HepG2 (cell line): ENCODE measurements at regions not wholly inside any gene's neighbourhood (a gene's known extent, or its start where the extent isn't known, plus 50 kb on each side); places are given as distances from the start of the nearest gene placed in this dataset.

ENCODE experiments used
- ATAC-seq: fragments of 200-7000 bp; cut with Tn5 transposase; 3 replicates; pipeline ENCODE4 v1.9.1; 2020; ENCODE audit warnings: mild to moderate bottlenecking, moderate library complexity
- BruUV-seq: library from RNA; stranded (reverse); fragments of 400-500 nt; replicated peaks from 2 replicates; lab custom pipeline; 2021; lab: Mats Ljungman, UMichigan
- CTCF ChIA-PET: fragments of 300-600 bp; formaldehyde crosslinking; extraction: SDS; loops from one replicate; lab custom pipeline; 2021; ENCODE audit warnings: low total read pairs, inconsistent platforms, low intra/inter-chr PET ratio; lab: Yijun Ruan, JAX
- POLR2A ChIA-PET: fragments of 350-600 bp; sonication (Branson Sonifier 250); formaldehyde crosslinking; loops from one replicate; lab custom pipeline; 2020; ENCODE audit warnings: antibody characterized with exemption, inconsistent platforms; lab: Yijun Ruan, JAX
- DNase-seq: peaks from one replicate; pipeline ENCODE4 v3.0.0-alpha.2; 2015; ENCODE audit warnings: low spot score
- FAIRE-seq: peaks from 3 replicates; lab custom pipeline; 2011; peaks lifted over from hg19 to GRCh38; lab: Jason Lieb, UNC
- H2AFZ ChIP-seq: one replicate; pipeline ENCODE4 v1.6.1; 2011; ENCODE audit warnings: low read length, inconsistent platforms
- H3K27ac ChIP-seq: fragments of 300-600 bp; 3 replicates; pipeline ENCODE4 v1.8.0; 2011; ENCODE audit warnings: mixed run types, mild to moderate bottlenecking, mixed read lengths, low read length, inconsistent platforms; ENCODE audit not compliant: insufficient read depth; ENCODE audit errors: extremely low read length
- H3K27me3 ChIP-seq, 2 experiments: fragments of 200-600 bp in 1 of 2; 2 replicates in 1 of 2; 3 replicates in 1 of 2; pipeline versions ENCODE4 v1.6.0 to v1.8.0; 2011; ENCODE audit warnings: low read length in 2 of 2, mild to moderate bottlenecking in 2 of 2, moderate library complexity in 2 of 2, inconsistent platforms in 1 of 2; ENCODE audit not compliant: insufficient read depth in 2 of 2, control insufficient read depth in 1 of 2
- H3K36me3 ChIP-seq, 2 experiments: fragments of 200-600 bp in 1 of 2; replicated peaks in 1 of 2; 2 replicates in 1 of 2; 3 replicates in 1 of 2; pipeline versions ENCODE4 v1.5.1 to v1.8.0; 2011; ENCODE audit warnings: low read length in 2 of 2, inconsistent platforms in 1 of 2; ENCODE audit not compliant: insufficient read depth in 2 of 2, control insufficient read depth in 1 of 2
- H3K4me1 ChIP-seq: 2 replicates; pipeline ENCODE4 v1.5.1; 2012; ENCODE audit warnings: low read length, inconsistent platforms; ENCODE audit not compliant: insufficient read depth
- H3K4me2 ChIP-seq: 2 replicates; pipeline ENCODE4 v1.6.0; 2011; ENCODE audit warnings: low read depth, low read length, inconsistent platforms
- H3K4me3 ChIP-seq, 3 experiments: fragments of 200-600 bp in 1 of 3; sonication (generic), shearing (Covaris generic) in 1 of 3; replicated peaks in 1 of 3; 2 replicates each; pipeline ENCODE4 v1.5.1; 2011 to 2016; ENCODE audit warnings: low read length in 3 of 3, inconsistent platforms in 2 of 3, low read depth in 2 of 3, mild to moderate bottlenecking in 2 of 3, control low read depth in 1 of 3, mixed read lengths in 1 of 3; ENCODE audit not compliant: insufficient read depth in 1 of 3
- H3K79me2 ChIP-seq: one replicate; pipeline ENCODE4 v1.6.1; 2011; ENCODE audit warnings: low read length, inconsistent platforms; ENCODE audit not compliant: insufficient read depth
- H3K9ac ChIP-seq: 2 replicates; pipeline ENCODE4 v1.6.0; 2011; ENCODE audit warnings: mild to moderate bottlenecking, low read depth, low read length, inconsistent platforms; ENCODE audit not compliant: insufficient read depth
- H3K9me3 ChIP-seq: 2 replicates; pipeline ENCODE4 v1.5.1; 2012; ENCODE audit warnings: mild to moderate bottlenecking, low read length
- H4K20me1 ChIP-seq: 2 replicates; pipeline ENCODE4 v1.6.0; 2011; ENCODE audit warnings: inconsistent platforms, mild to moderate bottlenecking, low read length, moderate library complexity; ENCODE audit not compliant: insufficient read depth
- BRCA1 ChIP-seq: sonication (generic); formaldehyde crosslinking; IDR thresholded peaks from 2 replicates; pipeline ENCODE4 v1.4.0; 2020; ENCODE audit warnings: missing genetic modification reagents
- CCDC6 ChIP-seq: sonication (generic); formaldehyde crosslinking; IDR thresholded peaks from 2 replicates; pipeline ENCODE4 v1.8.1; 2022; ENCODE audit warnings: mild to moderate bottlenecking, missing genetic modification reagents, moderate library complexity
- FOXC1 ChIP-seq: sonication (generic); formaldehyde crosslinking; IDR thresholded peaks from 2 replicates; pipeline ENCODE4 v1.8.0; 2022; ENCODE audit warnings: mild to moderate bottlenecking, missing genetic modification reagents, borderline replicate concordance
- KDM1A ChIP-seq: IDR thresholded peaks from 2 replicates; pipeline ENCODE4 v1.6.1; 2016; ENCODE audit warnings: missing compliant biosample characterization
- ZNF136 ChIP-seq: sonication (generic); formaldehyde crosslinking; IDR thresholded peaks from 2 replicates; pipeline ENCODE4 v1.8.1; 2022; ENCODE audit warnings: low read depth, mild to moderate bottlenecking, moderate library complexity, missing genetic modification reagents
- ZNF318 ChIP-seq: sonication (generic); formaldehyde crosslinking; IDR thresholded peaks from 2 replicates; pipeline ENCODE4 v1.4.0; 2020; ENCODE audit warnings: mild to moderate bottlenecking, missing genetic modification reagents
- ZNF687 ChIP-seq: sonication (generic); formaldehyde crosslinking; IDR thresholded peaks from 2 replicates; pipeline ENCODE4 v1.5.1; 2020; ENCODE audit warnings: mild to moderate bottlenecking, missing genetic modification reagents, moderate library complexity
- WGBS: methylation state at CpG from one replicate; pipeline ENCODE4 v1.1.6; 2017; ENCODE audit warnings: low lambda C conversion rate; 5-methylcytosine and 5-hydroxymethylcytosine counted together
- in situ Hi-C: cut with HindIII; loops from 2 replicates; pipeline ENCODE4 v1.10.0; 2017; ENCODE audit warnings: low pct_unique_long_range_greater_than_20kb; ENCODE audit not compliant: extremely low pct_ligation_motif_present
- intact Hi-C: fragments of 100-400 bp; cut with micrococcal nuclease; formaldehyde crosslinking; loops from one replicate; pipeline ENCODE4 v1.10.0; 2022; ENCODE audit not compliant: unreplicated experiment
- TF ChIP-seq, protein P1 (sequence below), 2 experiments: sonication (generic) in 1 of 2; formaldehyde crosslinking in 1 of 2; IDR thresholded peaks; 2 replicates each; pipeline versions ENCODE4 v1.4.0 to v1.6.1; 2018 to 2020; ENCODE audit warnings: missing genetic modification reagents in 2 of 2, borderline replicate concordance in 1 of 2, low read depth in 1 of 2, mild to moderate bottlenecking in 1 of 2, missing biosample characterization in 1 of 2

DNA sequence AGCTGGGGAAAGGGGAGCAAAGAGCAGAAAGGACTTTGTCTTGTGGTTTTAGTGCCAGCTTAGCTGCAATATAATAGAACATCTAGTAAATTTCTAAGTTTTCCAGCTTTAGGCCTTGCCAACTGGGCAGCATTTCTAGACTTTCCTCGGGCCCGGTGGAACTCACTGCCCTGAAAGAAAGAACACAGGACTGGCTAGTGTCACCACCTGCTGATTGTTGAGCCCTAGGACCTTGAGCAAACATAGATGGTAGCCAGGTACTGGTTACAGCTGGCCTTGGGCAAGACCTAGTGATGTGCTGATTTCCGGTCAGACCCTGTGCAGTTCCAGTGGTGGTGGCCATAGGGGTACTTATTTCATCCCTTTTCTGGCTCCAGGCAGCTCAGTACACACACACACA is 753.2 kb upstream of the B3GALT2 start (continued):
- no peak for TF ChIP-seq ZNF318 (CRISPR knock-in tag)

DNA sequence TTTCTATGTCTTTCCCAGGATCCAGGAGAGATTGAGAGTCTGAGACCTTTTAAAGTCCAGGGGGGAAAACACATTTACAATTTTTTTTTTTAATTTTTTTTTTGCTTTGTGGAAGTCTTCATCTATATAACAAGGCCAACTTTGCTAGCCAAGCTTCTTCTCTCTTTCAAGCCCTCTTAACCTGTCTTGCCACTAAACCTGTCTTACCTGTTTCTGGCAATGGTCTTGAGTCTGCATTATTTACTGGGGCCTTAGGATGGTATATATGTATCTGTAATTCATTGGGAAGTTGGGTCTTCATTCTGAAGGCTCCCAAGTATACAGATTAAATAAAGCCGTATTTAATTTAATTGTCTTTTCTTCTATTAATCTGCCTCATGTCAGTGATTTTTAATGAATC is 750.9 kb upstream of the B3GALT2 start:
- ATAC-seq (no peak), DNase-seq (no peak), FAIRE-seq (no peak)
- no peaks in the 10 kb centered on the region for H3K36me3 ChIP-seq
- ChIA-PET POLR2A (no interaction called here), CTCF (no interaction called here)
- no peaks in the 10 kb centered on the region for H3K79me2 ChIP-seq
- BruUV-seq = no TSS peak
- no peaks in the 10 kb centered on the region for H4K20me1 ChIP-seq
- no peak overlapping the region for H3K27ac ChIP-seq
- intact Hi-C loops (no loop called here), in situ Hi-C loops (no loop called here)
- H2AFZ ChIP-seq = no peak overlapping the region
- H3K9ac ChIP-seq = no peak overlapping the region
- 0% methylated on average over 1 of the region's 1 CpG for WGBS
- no peak overlapping the region for H3K4me3 ChIP-seq
- H3K4me2 ChIP-seq = no peak overlapping the region
- no peaks in the 10 kb centered on the region for H3K4me1 ChIP-seq
- no peaks in the 10 kb centered on the region for H3K27me3 ChIP-seq
- H3K9me3 ChIP-seq = no peaks in the 10 kb centered on the region; the same call in 1 of the 2 replicates
- TF ChIP-seq ZNF136 (CRISPR knock-in tag) = no peak
- no peak for TF ChIP-seq CCDC6 (CRISPR knock-in tag)
- TF ChIP-seq KDM1A (CRISPR knock-in tag) = no peak
- no peak for TF ChIP-seq FOXC1
- no peak for TF ChIP-seq ZNF687 (CRISPR knock-in tag)
- TF ChIP-seq, protein P1, sequence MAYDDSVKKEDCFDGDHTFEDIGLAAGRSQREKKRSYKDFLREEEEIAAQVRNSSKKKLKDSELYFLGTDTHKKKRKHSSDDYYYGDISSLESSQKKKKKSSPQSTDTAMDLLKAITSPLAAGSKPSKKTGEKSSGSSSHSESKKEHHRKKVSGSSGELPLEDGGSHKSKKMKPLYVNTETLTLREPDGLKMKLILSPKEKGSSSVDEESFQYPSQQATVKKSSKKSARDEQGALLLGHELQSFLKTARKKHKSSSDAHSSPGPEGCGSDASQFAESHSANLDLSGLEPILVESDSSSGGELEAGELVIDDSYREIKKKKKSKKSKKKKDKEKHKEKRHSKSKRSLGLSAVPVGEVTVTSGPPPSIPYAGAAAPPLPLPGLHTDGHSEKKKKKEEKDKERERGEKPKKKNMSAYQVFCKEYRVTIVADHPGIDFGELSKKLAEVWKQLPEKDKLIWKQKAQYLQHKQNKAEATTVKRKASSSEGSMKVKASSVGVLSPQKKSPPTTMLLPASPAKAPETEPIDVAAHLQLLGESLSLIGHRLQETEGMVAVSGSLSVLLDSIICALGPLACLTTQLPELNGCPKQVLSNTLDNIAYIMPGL (CRISPR knock-in tag; IDR thresholded peaks at IDR 0.05; ENCODE audit: borderline replicate concordance in 1 of 2, low read depth in 1 of 2) = no peak
- TF ChIP-seq BRCA1 (CRISPR knock-in tag) = no peak
